H9 (cell line): ENCODE measurements at regions not wholly inside any gene's neighbourhood (a gene's known extent, or its start where the extent isn't known, plus 50 kb on each side); places are given as distances from the start of the nearest gene placed in this dataset.

Experiments used
- DNase-seq: peaks from one replicate; pipeline ENCODE4 v3.0.0-alpha.2; 2017
- H2AFZ ChIP-seq: one replicate; pipeline ENCODE4 v1.6.1; 2013; ENCODE audit warnings: mild to moderate bottlenecking, low read length, control low read depth, moderate library complexity
- H2AK5ac ChIP-seq: 2 replicates; pipeline ENCODE4 v1.6.1; 2013; ENCODE audit warnings: low read length, control low read depth, mixed read lengths; ENCODE audit not compliant: insufficient read length
- H2BK120ac ChIP-seq: one replicate; pipeline ENCODE4 v1.6.1; 2013; ENCODE audit warnings: low read depth, mild to moderate bottlenecking, low read length, control low read depth, inconsistent platforms; ENCODE audit not compliant: poor library complexity, severe bottlenecking
- H2BK12ac ChIP-seq: 2 replicates; pipeline ENCODE4 v1.6.1; 2013; ENCODE audit warnings: low read length, control low read depth, mixed read lengths, low read depth; ENCODE audit not compliant: insufficient read length
- H2BK15ac ChIP-seq: 2 replicates; pipeline ENCODE4 v1.6.1; 2013; ENCODE audit warnings: low read depth, low read length, control low read depth
- H2BK20ac ChIP-seq: one replicate; pipeline ENCODE4 v1.6.1; 2013; ENCODE audit warnings: low read depth, mild to moderate bottlenecking, low read length, control low read depth, inconsistent platforms; ENCODE audit not compliant: poor library complexity, severe bottlenecking
- H2BK5ac ChIP-seq: 2 replicates; pipeline ENCODE4 v1.6.1; 2013; ENCODE audit warnings: low read length, control low read depth, mixed read lengths; ENCODE audit not compliant: insufficient read length
- H3K14ac ChIP-seq: 2 replicates; pipeline ENCODE4 v1.6.1; 2013; ENCODE audit warnings: low read length, control low read depth; ENCODE audit not compliant: insufficient read depth
- H3K18ac ChIP-seq: 2 replicates; pipeline ENCODE4 v1.6.1; 2013; ENCODE audit warnings: low read depth, mild to moderate bottlenecking, mixed read lengths, low read length, control low read depth; ENCODE audit not compliant: insufficient read length
- H3K23ac ChIP-seq: 2 replicates; pipeline ENCODE4 v1.6.1; 2013; ENCODE audit warnings: low read length, control low read depth, mixed read lengths, low read depth; ENCODE audit not compliant: insufficient read length
- H3K23me2 ChIP-seq: 2 replicates; pipeline ENCODE4 v1.6.1; 2013; ENCODE audit warnings: low read depth, mild to moderate bottlenecking, mixed read lengths, low read length, control low read depth; ENCODE audit not compliant: insufficient read length, poor library complexity, severe bottlenecking
- H3K27ac ChIP-seq: 2 replicates; pipeline ENCODE4 v1.5.1; 2013; ENCODE audit warnings: low read length, control low read depth, mixed read lengths, low read depth; ENCODE audit not compliant: insufficient read length
- H3K27me3 ChIP-seq: 2 replicates; pipeline ENCODE4 v1.6.1; 2013; ENCODE audit warnings: low read length, control low read depth, inconsistent platforms; ENCODE audit not compliant: insufficient read depth
- H3K4ac ChIP-seq: 2 replicates; pipeline ENCODE4 v1.6.1; 2013; ENCODE audit warnings: low read depth, mild to moderate bottlenecking, control low read depth, inconsistent platforms, low read length, moderate library complexity
- H3K4me1 ChIP-seq: 2 replicates; pipeline ENCODE4 v1.6.1; 2013; ENCODE audit warnings: low read length, control low read depth, inconsistent platforms; ENCODE audit not compliant: insufficient read depth
- H3K4me2 ChIP-seq: 2 replicates; pipeline ENCODE4 v1.6.1; 2013; ENCODE audit warnings: low read length, control low read depth, mixed read lengths; ENCODE audit not compliant: insufficient read length, insufficient read depth
- H3K56ac ChIP-seq: 2 replicates; pipeline ENCODE4 v1.6.1; 2013; ENCODE audit warnings: low read depth, mild to moderate bottlenecking, mixed read lengths, low read length, control low read depth; ENCODE audit not compliant: insufficient read length
- H3K79me1 ChIP-seq: 2 replicates; pipeline ENCODE4 v1.6.1; 2013; ENCODE audit warnings: low read depth, mild to moderate bottlenecking, moderate library complexity, low read length, control low read depth, inconsistent platforms; ENCODE audit not compliant: insufficient read depth, poor library complexity, severe bottlenecking
- H3K79me2 ChIP-seq: 2 replicates; pipeline ENCODE4 v1.6.1; 2013; ENCODE audit warnings: low read length, control low read depth, inconsistent platforms; ENCODE audit not compliant: insufficient read depth
- H3K9ac ChIP-seq: 2 replicates; pipeline ENCODE4 v1.6.1; 2013; ENCODE audit warnings: low read length, control low read depth, mixed read lengths; ENCODE audit not compliant: insufficient read length; ENCODE audit errors: extremely low read depth
- H3K9me3 ChIP-seq: one replicate; pipeline ENCODE4 v1.6.1; 2013; ENCODE audit warnings: low read depth, low read length, inconsistent platforms; ENCODE audit not compliant: control insufficient read depth
- H3T11ph ChIP-seq: one replicate; pipeline ENCODE4 v1.6.1; 2013; ENCODE audit warnings: mild to moderate bottlenecking, low read length, control low read depth, inconsistent platforms
- H4K20me1 ChIP-seq: one replicate; pipeline ENCODE4 v1.6.1; 2013; ENCODE audit not compliant: control insufficient read depth, insufficient read length, insufficient read depth
- H4K5ac ChIP-seq: 2 replicates; pipeline ENCODE4 v1.6.1; 2013; ENCODE audit warnings: low read depth, mild to moderate bottlenecking, mixed read lengths, low read length, control low read depth; ENCODE audit not compliant: insufficient read length
- H4K8ac ChIP-seq: replicated peaks from 2 replicates; pipeline ENCODE4 v1.6.1; 2013; ENCODE audit warnings: low read length, control low read depth, mixed read lengths, low read depth; ENCODE audit not compliant: insufficient read length
- H4K91ac ChIP-seq: 2 replicates; pipeline ENCODE4 v1.6.1; 2013; ENCODE audit warnings: low read depth, mild to moderate bottlenecking, moderate library complexity, mixed read lengths, low read length, control low read depth; ENCODE audit not compliant: insufficient read length
- H3K27ac Mint-ChIP-seq, 3 experiments: 2 replicates in 2 of 3; 3 replicates in 1 of 3; pipeline ENCODE4 v1.8.0; 2020 to 2021; ENCODE audit warnings: mixed read lengths in 3 of 3, mild to moderate bottlenecking in 1 of 3, moderate library complexity in 1 of 3
- H3K27me3 Mint-ChIP-seq: 2 replicates; pipeline ENCODE4 v1.8.0; 2021; ENCODE audit warnings: low read depth, mild to moderate bottlenecking, moderate library complexity, mixed read lengths
- H3K36me3 Mint-ChIP-seq, 3 experiments: 2 replicates in 2 of 3; 3 replicates in 1 of 3; pipeline ENCODE4 v1.8.0; 2020 to 2021; ENCODE audit warnings: low read depth in 3 of 3, mixed read lengths in 3 of 3; ENCODE audit not compliant: insufficient read depth in 1 of 3
- H3K4me1 Mint-ChIP-seq, 2 experiments: 2 replicates each; pipeline ENCODE4 v1.8.0; 2020; ENCODE audit warnings: mixed read lengths in 2 of 2
- H3K4me3 Mint-ChIP-seq, 2 experiments: 2 replicates in 1 of 2; 3 replicates in 1 of 2; pipeline ENCODE4 v1.8.0; 2020 to 2021; ENCODE audit warnings: mild to moderate bottlenecking in 2 of 2, mixed read lengths in 2 of 2, moderate library complexity in 1 of 2
- H3K9me3 Mint-ChIP-seq, 2 experiments: 2 replicates in 1 of 2; 3 replicates in 1 of 2; pipeline ENCODE4 v1.8.0; 2020; ENCODE audit warnings: mild to moderate bottlenecking in 2 of 2, mixed read lengths in 2 of 2, moderate library complexity in 1 of 2
- WGBS: extraction: QIAGEN DNeasy Blood & Tissue Kit; methylation state at CpG from one replicate; pipeline ENCODE4 v1.1.7; 2013; ENCODE audit warnings: missing lambda C conversion rate, low lambda C conversion rate, mixed read lengths; ENCODE audit not compliant: insufficient read length; ENCODE audit errors: extremely low coverage; 5-methylcytosine and 5-hydroxymethylcytosine counted together
- TF ChIP-seq, protein P1 (sequence below): fragments of 200-600 bp; sonication (generic); conservative IDR thresholded peaks from 3 replicates; pipeline ENCODE4 v1.8.0; 2021; ENCODE audit warnings: antibody characterized with exemption, mild to moderate bottlenecking

DNA sequence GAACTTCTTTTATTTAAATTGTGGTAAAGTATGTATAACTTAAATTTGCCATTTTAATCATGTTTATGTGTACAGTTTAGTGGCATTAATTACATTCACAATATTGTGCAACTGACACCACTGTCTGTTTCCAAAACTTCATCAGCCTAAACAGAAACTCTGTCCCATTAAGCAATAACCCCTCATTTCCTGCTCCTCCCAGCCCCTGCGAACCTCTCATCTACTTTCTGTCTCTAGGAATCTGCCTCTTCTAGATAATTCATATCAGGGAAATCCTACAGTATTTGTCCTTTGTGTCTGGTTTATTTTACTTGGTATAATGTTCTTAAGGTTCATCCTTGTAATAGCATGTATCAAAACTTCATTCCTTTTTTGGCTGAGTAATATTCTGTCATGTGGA, 75.1 kb downstream of the BOLA3 start:
- no peak overlapping the region for H3K27ac Mint-ChIP-seq

More for the DNA sequence above, 75.1 kb downstream of the BOLA3 start:
- Mint-ChIP-seq H3K27me3 (no peaks in the 10 kb centered on the region), H3K9me3 (no peaks in the 10 kb centered on the region), H3K36me3 (peaks cover 2 to 22% (median 10%) of the 10 kb centered on the region in 3 experiments; a peak in 5 of 7 replicates), H3K4me3 (no peak overlapping the region), H3K4me1 (peaks cover 0 to 3% of the 10 kb centered on the region in 2 experiments; a peak in 2 of 4 replicates)
- Histone ChIP-seq H4K5ac (no peak overlapping the region), H2BK12ac (no peak overlapping the region), H2BK20ac (no peak overlapping the region), H2AFZ (no peak overlapping the region), H3K4ac (no peak overlapping the region), H3K9me3 (no peaks in the 10 kb centered on the region), H4K20me1 (no peaks in the 10 kb centered on the region), H3K79me2 (no peaks in the 10 kb centered on the region; the same call in 1 of the 2 replicates), H3K18ac (no peak overlapping the region), H3K4me2 (no peak overlapping the region), H3K56ac (no peak overlapping the region), H2AK5ac (no peak overlapping the region), H3K23me2 (no peaks in the 10 kb centered on the region), H3K4me1 (no peaks in the 10 kb centered on the region), H4K8ac (no peak overlapping the region), H3K14ac (no peak overlapping the region), H3K27ac (no peak overlapping the region), H2BK5ac (no peak overlapping the region), H2BK120ac (no peak overlapping the region), H2BK15ac (no peak overlapping the region), H4K91ac (no peak overlapping the region), H3K23ac (no peak overlapping the region), H3K27me3 (no peaks in the 10 kb centered on the region), H3K79me1 (no peaks in the 10 kb centered on the region), H3T11ph (no peak overlapping the region), H3K9ac (no peak overlapping the region)
- no CpG with 5 or more reads among the region's 1 CpG for WGBS
- TF ChIP-seq, protein P1, sequence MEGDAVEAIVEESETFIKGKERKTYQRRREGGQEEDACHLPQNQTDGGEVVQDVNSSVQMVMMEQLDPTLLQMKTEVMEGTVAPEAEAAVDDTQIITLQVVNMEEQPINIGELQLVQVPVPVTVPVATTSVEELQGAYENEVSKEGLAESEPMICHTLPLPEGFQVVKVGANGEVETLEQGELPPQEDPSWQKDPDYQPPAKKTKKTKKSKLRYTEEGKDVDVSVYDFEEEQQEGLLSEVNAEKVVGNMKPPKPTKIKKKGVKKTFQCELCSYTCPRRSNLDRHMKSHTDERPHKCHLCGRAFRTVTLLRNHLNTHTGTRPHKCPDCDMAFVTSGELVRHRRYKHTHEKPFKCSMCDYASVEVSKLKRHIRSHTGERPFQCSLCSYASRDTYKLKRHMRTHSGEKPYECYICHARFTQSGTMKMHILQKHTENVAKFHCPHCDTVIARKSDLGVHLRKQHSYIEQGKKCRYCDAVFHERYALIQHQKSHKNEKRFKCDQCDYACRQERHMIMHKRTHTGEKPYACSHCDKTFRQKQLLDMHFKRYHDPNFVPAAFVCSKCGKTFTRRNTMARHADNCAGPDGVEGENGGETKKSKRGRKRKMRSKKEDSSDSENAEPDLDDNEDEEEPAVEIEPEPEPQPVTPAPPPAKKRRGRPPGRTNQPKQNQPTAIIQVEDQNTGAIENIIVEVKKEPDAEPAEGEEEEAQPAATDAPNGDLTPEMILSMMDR, result no peak
- DNase-seq, result no peak
